Upper lobe of left lung (tissue), 6 donors: ENCODE measurements at regions not wholly inside any gene's neighbourhood (a gene's known extent, or its start where the extent isn't known, plus 50 kb on each side); places are given as distances from the start of the nearest gene placed in this dataset.

Experiments
- ATAC-seq, 2 donors: fragments of 200-7000 bp; cut with Tn5 transposase; one replicate each; pipeline ENCODE4 v1.9.1; 2022; ENCODE audit warnings: mild to moderate bottlenecking in 2 of 2, moderate library complexity in 2 of 2; ENCODE audit not compliant: low FRiP score in 2 of 2
- DNase-seq, 2 donors: peaks; one replicate each; pipeline ENCODE4 v3.0.0-alpha.2; 2019 to 2020
- H3K27ac ChIP-seq, 4 donors: fragments of 200-600 bp; sonication (generic); one replicate each; pipeline ENCODE4 v1.5.1; 2016 to 2019
- H3K27me3 ChIP-seq, 4 donors: fragments of 200-600 bp; sonication (generic); one replicate each; pipeline ENCODE4 v1.5.1; 2017 to 2019
- H3K36me3 ChIP-seq, 4 donors: fragments of 200-600 bp; sonication (generic); one replicate each; pipeline ENCODE4 v1.5.1; 2016 to 2019
- H3K4me1 ChIP-seq, 4 donors: fragments of 200-600 bp; sonication (generic); one replicate each; pipeline ENCODE4 v1.5.1; 2018 to 2019
- H3K4me3 ChIP-seq, 4 donors: fragments of 200-600 bp; sonication (generic); one replicate each; pipeline ENCODE4 v1.5.1; 2017 to 2019; ENCODE audit warnings: mild to moderate bottlenecking in 2 of 4, moderate library complexity in 1 of 4
- H3K9me3 ChIP-seq, 4 donors: fragments of 200-600 bp; sonication (generic); one replicate each; pipeline ENCODE4 v1.5.1; 2018 to 2019
- CTCF ChIP-seq, 6 experiments: fragments of 450-650 bp in 4 of 6; fragments of 200-600 bp in 2 of 6; sonication (generic) in 2 of 6; IDR thresholded peaks; one replicate each; pipeline ENCODE4 v1.5.1; 2016 to 2019; ENCODE audit warnings: antibody characterized with exemption in 6 of 6
- EP300 ChIP-seq, 4 donors: sonication (generic); formaldehyde crosslinking; IDR thresholded peaks; one replicate each; pipeline ENCODE4 v1.5.1; 2017; ENCODE audit warnings: antibody characterized with exemption in 4 of 4, control low read depth in 2 of 4
- POLR2A ChIP-seq, 4 donors: fragments of 450-650 bp; IDR thresholded peaks; one replicate each; pipeline ENCODE4 v1.5.1; 2016 to 2017; ENCODE audit warnings: antibody characterized with exemption in 4 of 4, mild to moderate bottlenecking in 2 of 4
- POLR2AphosphoS5 ChIP-seq, 2 donors: sonication (generic); formaldehyde crosslinking; IDR thresholded peaks; one replicate each; pipeline ENCODE4 v1.5.1; 2017; ENCODE audit warnings: antibody characterized with exemption in 2 of 2
- WGBS, 2 donors: methylation state at CpG; one replicate each; pipeline ENCODE4 v1.1.5; 2017 to 2018; 5-methylcytosine and 5-hydroxymethylcytosine counted together
- donor health status: DM: no; HTN: no; CAD: no; lungs with moderate emphysema.
- donor health status: DM: no; HTN: yes; CAD: no; lungs with severe emphysema.

- H3K36me3 ChIP-seq = no peaks in the 10 kb centered on the region
- 54 to 64% methylated on average over 2 of the region's 2 CpGs for WGBS, 2 donors
- H3K4me1 ChIP-seq = peaks cover 12 to 30% (median 25%) of the 10 kb centered on the region in 4 donors
- TF ChIP-seq POLR2AphosphoS5 (IDR thresholded peaks at IDR 0.05) = no peak
- TF ChIP-seq EP300 (IDR thresholded peaks at IDR 0.05) = no peak
- TF ChIP-seq POLR2A (IDR thresholded peaks at IDR 0.05) = no peak
- TF ChIP-seq CTCF (IDR thresholded peaks at IDR 0.05) = no peak
- H3K27me3 ChIP-seq = no peaks in the 10 kb centered on the region
- no peak overlapping the region for H3K4me3 ChIP-seq
- H3K27ac ChIP-seq = no peak overlapping the region
- ATAC-seq (peak in 1 of 2 donors; percentile 18), DNase-seq (no peak)
- H3K9me3 ChIP-seq = no peaks in the 10 kb centered on the region
Measured at GRCh38 chr1:201633297-201633696, 94.4 kb downstream of the NAV1 start.

GRCh38 chr1:201633811-201634210 is 94.9 kb downstream of the NAV1 start:
- Histone ChIP-seq H3K36me3 (no peaks in the 10 kb centered on the region), H3K4me3 (no peak overlapping the region), H3K4me1 (peaks cover 12 to 26% (median 22%) of the 10 kb centered on the region in 4 donors), H3K27me3 (no peaks in the 10 kb centered on the region), H3K9me3 (no peaks in the 10 kb centered on the region), H3K27ac (no peak overlapping the region)
- no peak for TF ChIP-seq POLR2A (IDR thresholded peaks at IDR 0.05)
- TF ChIP-seq CTCF (IDR thresholded peaks at IDR 0.05) = no peak
- TF ChIP-seq POLR2AphosphoS5 (IDR thresholded peaks at IDR 0.05) = no peak
- TF ChIP-seq EP300 (IDR thresholded peaks at IDR 0.05) = no peak
- 48 to 66% methylated on average over 5 of the region's 5 CpGs for WGBS, 2 donors
- no peak for DNase-seq
- no peak for ATAC-seq

- no peak overlapping the region for H3K27ac ChIP-seq
- no peaks in the 10 kb centered on the region for H3K36me3 ChIP-seq
- no peak for TF ChIP-seq POLR2AphosphoS5 (IDR thresholded peaks at IDR 0.05)
- no peak for TF ChIP-seq CTCF (IDR thresholded peaks at IDR 0.05)
- TF ChIP-seq EP300 (IDR thresholded peaks at IDR 0.05) = no peak
- no peak for TF ChIP-seq POLR2A (IDR thresholded peaks at IDR 0.05)
- H3K27me3 ChIP-seq = no peaks in the 10 kb centered on the region
- no peaks in the 10 kb centered on the region for H3K9me3 ChIP-seq
- H3K4me1 ChIP-seq = peaks cover 12 to 26% (median 21%) of the 10 kb centered on the region in 4 donors
- 72 to 83% methylated on average over 2 of the region's 2 CpGs for WGBS, 2 donors
- ATAC-seq (no peak), DNase-seq (no peak)
- H3K4me3 ChIP-seq = no peak overlapping the region
Measured at GRCh38 chr1:201634261-201634660, 95.3 kb downstream of the NAV1 start.

- TF ChIP-seq POLR2AphosphoS5 (IDR thresholded peaks at IDR 0.05) = no peak
- no peak for TF ChIP-seq POLR2A (IDR thresholded peaks at IDR 0.05)
- TF ChIP-seq EP300 (IDR thresholded peaks at IDR 0.05) = no peak
- H3K4me3 ChIP-seq = no peak overlapping the region
- H3K4me1 ChIP-seq = peaks cover 9 to 20% (median 12%) of the 10 kb centered on the region in 4 donors
- 88% methylated on average over 1 to 2 of the region's 2 CpGs for WGBS, 2 donors
- no peaks in the 10 kb centered on the region for H3K27me3 ChIP-seq
- ATAC-seq (no peak), DNase-seq (no peak)
- H3K27ac ChIP-seq = peak overlapping the region in 3 of 4 donors; percentile 28 to 72 (median 58)
- no peaks in the 10 kb centered on the region for H3K36me3 ChIP-seq
- H3K9me3 ChIP-seq = no peaks in the 10 kb centered on the region
Measured at GRCh38 chr1:201636097-201636496, 97.2 kb downstream of the NAV1 start.

GRCh38 chr1:201636510-201636971 is 97.6 kb downstream of the NAV1 start:
- Histone ChIP-seq H3K9me3 (no peaks in the 10 kb centered on the region), H3K27me3 (no peaks in the 10 kb centered on the region), H3K4me1 (peaks cover 9 to 20% (median 12%) of the 10 kb centered on the region in 4 donors), H3K36me3 (no peaks in the 10 kb centered on the region), H3K4me3 (no peak overlapping the region), H3K27ac (peak overlapping the region in 3 of 4 donors; percentile 28 to 72 (median 58))
- 68 to 70% methylated on average over 3 of the region's 3 CpGs for WGBS, 2 donors
- no peak for TF ChIP-seq EP300 (IDR thresholded peaks at IDR 0.05)
- TF ChIP-seq POLR2AphosphoS5 (IDR thresholded peaks at IDR 0.05) = peak; percentile 48 to 49
- DNase-seq (no peak), ATAC-seq (no peak)
